Esophagus muscularis mucosa (tissue), 4 donors: ENCODE measurements at regions not wholly inside any gene's neighbourhood (a gene's known extent, or its start where the extent isn't known, plus 50 kb on each side); places are given as distances from the start of the nearest gene placed in this dataset.

Experiments used
- DNase-seq: peaks from one replicate; pipeline ENCODE4 v3.0.0-alpha.2; 2017; ENCODE audit errors: extremely low spot score
- H3K27ac ChIP-seq, 4 donors: fragments of 200-600 bp; sonication (generic); replicated peaks in 1 of 4; 1 replicate in 3 of 4; 2 replicates in 1 of 4; pipeline ENCODE4 v1.5.1; 2016 to 2019; ENCODE audit warnings: mild to moderate bottlenecking in 1 of 4
- H3K27me3 ChIP-seq, 4 donors: fragments of 200-600 bp; sonication (generic); one replicate each; pipeline versions ENCODE4 v1.5.1 to v1.6.0; 2016 to 2019
- H3K36me3 ChIP-seq, 4 donors: fragments of 200-600 bp; sonication (generic); one replicate each; pipeline ENCODE4 v1.5.1; 2016 to 2019
- H3K4me1 ChIP-seq, 4 donors: fragments of 200-600 bp; sonication (generic); one replicate each; pipeline ENCODE4 v1.5.1; 2016 to 2019
- H3K4me3 ChIP-seq, 4 donors: fragments of 200-600 bp; sonication (generic); 1 replicate in 2 of 4; 2 replicates in 2 of 4; pipeline ENCODE4 v1.5.1; 2016 to 2019; ENCODE audit warnings: mild to moderate bottlenecking in 4 of 4, moderate library complexity in 1 of 4
- H3K9me3 ChIP-seq, 4 donors: fragments of 200-600 bp; sonication (generic); 1 replicate in 3 of 4; 2 replicates in 1 of 4; pipeline ENCODE4 v1.5.1; 2016 to 2019
- EP300 ChIP-seq: sonication (generic); formaldehyde crosslinking; IDR thresholded peaks from one replicate; pipeline ENCODE4 v1.6.1; 2017; ENCODE audit warnings: antibody characterized with exemption
- POLR2A ChIP-seq: fragments of 450-650 bp; IDR thresholded peaks from one replicate; pipeline ENCODE4 v1.6.1; 2017; ENCODE audit warnings: antibody characterized with exemption, moderate library complexity, mild to moderate bottlenecking, low read depth
- POLR2AphosphoS5 ChIP-seq, 2 donors: sonication (generic); formaldehyde crosslinking; IDR thresholded peaks; one replicate each; pipeline ENCODE4 v1.6.1; 2017; ENCODE audit warnings: antibody characterized with exemption in 2 of 2
- WGBS: methylation state at CpG from one replicate; pipeline ENCODE4 v1.1.5; 2018; 5-methylcytosine and 5-hydroxymethylcytosine counted together
- intact Hi-C: fragments of 100-400 bp; cut with DNase I; formaldehyde crosslinking; loops from one replicate; pipeline ENCODE4 v1.15.1; 2023
- TF ChIP-seq, protein P1 (sequence below), 3 experiments: fragments of 200-600 bp in 2 of 3; fragments of 450-650 bp in 1 of 3; sonication (generic) in 2 of 3; IDR thresholded peaks; one replicate each; pipeline ENCODE4 v1.5.1; 2017 to 2019; ENCODE audit warnings: antibody characterized with exemption in 3 of 3, mild to moderate bottlenecking in 2 of 3, moderate library complexity in 1 of 3

DNA sequence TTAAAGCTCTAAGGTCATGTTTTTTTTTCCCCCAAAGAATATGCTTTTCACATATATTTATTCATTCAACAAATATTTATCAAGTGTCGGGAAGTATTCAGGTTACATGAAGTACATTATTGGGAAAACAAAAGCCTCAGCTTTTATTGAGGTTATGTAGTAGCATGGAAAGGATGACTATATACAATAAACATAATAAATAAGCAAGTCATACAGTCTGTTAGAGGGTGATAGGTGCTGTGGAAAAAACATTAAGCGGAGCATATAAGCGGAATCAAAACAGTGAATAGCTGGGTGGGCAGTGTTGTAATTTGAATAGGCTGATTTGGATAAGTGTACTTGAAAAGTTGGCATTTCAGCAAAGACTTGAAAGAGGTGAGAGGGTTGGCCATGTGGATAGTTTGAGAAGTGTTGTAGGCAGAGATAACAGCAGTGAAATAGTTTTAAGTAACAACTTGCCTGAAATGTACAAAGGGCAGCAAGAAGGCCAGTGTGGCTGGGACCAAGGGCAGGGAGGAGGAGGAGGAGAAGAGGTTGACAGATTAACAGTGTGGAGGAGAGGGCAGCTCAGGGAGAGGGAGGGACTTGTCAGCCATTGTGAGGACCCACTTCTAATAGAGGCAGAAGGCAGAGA lies 558.7 kb downstream of the SPRY1 start:
- intact Hi-C loops, result no loop called here
- 97% methylated on average over 3 of the region's 3 CpGs for WGBS
- H3K27me3 ChIP-seq, result no peaks in the 10 kb centered on the region
- no peak overlapping the region for H3K27ac ChIP-seq
- H3K4me1 ChIP-seq, result no peaks in the 10 kb centered on the region
- H3K4me3 ChIP-seq, result no peak overlapping the region
- H3K36me3 ChIP-seq, result no peaks in the 10 kb centered on the region
- TF ChIP-seq POLR2AphosphoS5 (IDR thresholded peaks at IDR 0.05), result no peak
- no peak for TF ChIP-seq POLR2A
- TF ChIP-seq EP300, result no peak
- TF ChIP-seq, protein P1, sequence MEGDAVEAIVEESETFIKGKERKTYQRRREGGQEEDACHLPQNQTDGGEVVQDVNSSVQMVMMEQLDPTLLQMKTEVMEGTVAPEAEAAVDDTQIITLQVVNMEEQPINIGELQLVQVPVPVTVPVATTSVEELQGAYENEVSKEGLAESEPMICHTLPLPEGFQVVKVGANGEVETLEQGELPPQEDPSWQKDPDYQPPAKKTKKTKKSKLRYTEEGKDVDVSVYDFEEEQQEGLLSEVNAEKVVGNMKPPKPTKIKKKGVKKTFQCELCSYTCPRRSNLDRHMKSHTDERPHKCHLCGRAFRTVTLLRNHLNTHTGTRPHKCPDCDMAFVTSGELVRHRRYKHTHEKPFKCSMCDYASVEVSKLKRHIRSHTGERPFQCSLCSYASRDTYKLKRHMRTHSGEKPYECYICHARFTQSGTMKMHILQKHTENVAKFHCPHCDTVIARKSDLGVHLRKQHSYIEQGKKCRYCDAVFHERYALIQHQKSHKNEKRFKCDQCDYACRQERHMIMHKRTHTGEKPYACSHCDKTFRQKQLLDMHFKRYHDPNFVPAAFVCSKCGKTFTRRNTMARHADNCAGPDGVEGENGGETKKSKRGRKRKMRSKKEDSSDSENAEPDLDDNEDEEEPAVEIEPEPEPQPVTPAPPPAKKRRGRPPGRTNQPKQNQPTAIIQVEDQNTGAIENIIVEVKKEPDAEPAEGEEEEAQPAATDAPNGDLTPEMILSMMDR (IDR thresholded peaks at IDR 0.05), result no peak
- no peak for DNase-seq
- H3K9me3 ChIP-seq, result no peaks in the 10 kb centered on the region

DNA sequence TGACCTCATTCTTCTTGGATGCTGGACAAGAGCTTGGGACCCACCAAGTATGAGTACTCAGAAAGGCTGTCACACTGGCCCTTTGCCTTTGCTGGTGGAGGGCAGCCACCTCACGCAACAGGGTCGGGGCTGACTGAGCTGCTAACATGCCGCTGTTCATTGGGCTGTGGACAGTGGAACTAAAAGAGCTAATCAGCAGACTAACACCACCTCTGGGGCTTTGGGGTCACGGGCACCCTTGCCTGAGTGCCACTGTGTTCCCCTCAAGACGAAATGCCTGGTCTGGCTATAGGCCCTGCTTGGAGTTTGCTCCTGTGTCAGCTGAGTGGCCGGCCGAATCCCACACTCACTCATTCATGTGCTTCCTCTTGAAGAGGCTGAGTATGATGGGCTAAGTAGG lies 559.6 kb downstream of the SPRY1 start:
- H3K27ac ChIP-seq, result no peak overlapping the region
- TF ChIP-seq POLR2A (no peak), EP300 (no peak), POLR2AphosphoS5 (IDR thresholded peaks at IDR 0.05) (no peak)
- TF ChIP-seq, protein P1 (IDR thresholded peaks at IDR 0.05), result no peak
- intact Hi-C loops, result no loop called here
- no peaks in the 10 kb centered on the region for H3K9me3 ChIP-seq
- H3K36me3 ChIP-seq, result no peaks in the 10 kb centered on the region
- DNase-seq, result no peak
- H3K27me3 ChIP-seq, result no peaks in the 10 kb centered on the region
- 90% methylated on average over 7 of the region's 7 CpGs for WGBS
- H3K4me3 ChIP-seq, result no peak overlapping the region
- no peaks in the 10 kb centered on the region for H3K4me1 ChIP-seq

DNA sequence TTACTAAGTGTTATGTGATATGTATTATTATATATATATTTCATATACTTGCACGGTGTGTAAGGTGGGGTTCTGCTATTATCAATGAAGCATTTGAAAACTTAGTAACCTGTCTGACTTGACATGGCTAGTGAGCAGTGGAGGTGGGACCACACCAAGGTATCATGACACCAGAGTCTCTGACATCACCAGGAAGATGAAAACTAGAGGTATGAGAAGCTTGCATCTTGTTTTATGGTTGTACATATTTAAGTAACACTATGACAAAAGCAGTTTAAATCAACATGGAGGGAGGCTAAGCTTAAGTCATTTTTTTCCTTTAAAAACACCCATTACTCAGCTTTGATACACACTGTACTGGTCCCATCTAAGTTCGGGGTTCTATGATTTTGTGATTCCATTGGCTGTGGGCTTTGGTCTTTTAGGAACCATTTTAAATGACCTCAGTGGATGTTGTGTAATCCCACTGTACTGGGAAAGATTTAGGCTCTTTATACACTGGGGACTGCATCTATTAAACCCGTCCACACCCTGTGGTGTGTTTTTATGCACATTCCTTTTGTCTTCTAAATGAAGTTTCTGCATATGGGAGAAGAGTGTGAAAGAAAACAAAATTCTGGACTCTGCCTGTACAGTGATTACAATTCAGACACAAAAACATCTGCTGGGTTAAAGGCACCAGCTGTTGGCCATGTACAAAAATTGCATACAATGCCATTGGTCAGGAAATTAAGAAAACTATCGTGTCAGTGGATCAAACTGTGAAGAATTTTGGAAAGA lies 570.6 kb downstream of the SPRY1 start:
- Histone ChIP-seq H3K9me3 (no peaks in the 10 kb centered on the region), H3K4me1 (no peaks in the 10 kb centered on the region), H3K27me3 (no peaks in the 10 kb centered on the region), H3K36me3 (no peaks in the 10 kb centered on the region), H3K4me3 (no peak overlapping the region), H3K27ac (peak overlapping the region in 1 of 4 donors; percentile 1)
- DNase-seq, result no peak
- no peak for TF ChIP-seq EP300
- TF ChIP-seq, protein P1 (IDR thresholded peaks at IDR 0.05), result no peak
- intact Hi-C loops, result no loop called here
- WGBS, result 65% methylated on average over 4 of the region's 4 CpGs

DNA sequence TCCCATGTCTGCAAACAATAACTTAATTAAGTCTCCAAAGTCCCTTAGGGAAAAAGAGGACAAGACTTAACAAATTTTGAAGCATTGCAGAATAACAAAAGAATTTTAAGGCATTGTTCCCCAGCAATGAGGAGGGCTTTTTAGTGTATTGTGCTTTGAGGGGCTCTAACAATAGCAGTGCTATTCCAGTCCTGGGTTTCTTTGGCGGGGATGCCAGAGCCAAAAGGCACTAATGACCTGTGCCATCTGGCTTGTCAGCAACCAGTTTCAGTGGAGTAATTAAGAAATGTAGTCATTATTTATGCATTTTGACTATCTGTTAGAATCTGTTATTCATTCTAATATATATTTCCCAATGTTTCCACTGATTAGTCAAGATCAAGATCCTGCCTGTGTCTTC lies 575.4 kb downstream of the SPRY1 start:
- Histone ChIP-seq H3K4me1 (peaks cover 0 to 11% (median 8%) of the 10 kb centered on the region in 4 donors), H3K27ac (no peak overlapping the region), H3K9me3 (no peaks in the 10 kb centered on the region), H3K36me3 (no peaks in the 10 kb centered on the region), H3K27me3 (no peaks in the 10 kb centered on the region), H3K4me3 (no peak overlapping the region)
- 89% methylated on average over 1 of the region's 1 CpG for WGBS
- DNase-seq, result no peak
- TF ChIP-seq POLR2AphosphoS5 (IDR thresholded peaks at IDR 0.05), result no peak
- no peak for TF ChIP-seq EP300
- TF ChIP-seq, protein P1 (IDR thresholded peaks at IDR 0.05), result no peak
- no peak for TF ChIP-seq POLR2A
- intact Hi-C loops, result no loop called here
